Lower leg skin (tissue), 3 donors: ENCODE measurements at regions not wholly inside any gene's neighbourhood (a gene's known extent, or its start where the extent isn't known, plus 50 kb on each side); places are given as distances from the start of the nearest gene placed in this dataset.

ENCODE experiments used
- CTCF ChIP-seq, 3 donors: fragments of 450-650 bp; IDR thresholded peaks; one replicate each; pipeline ENCODE4 v1.5.1; 2016; ENCODE audit warnings: antibody characterized with exemption in 3 of 3, mild to moderate bottlenecking in 3 of 3, moderate library complexity in 2 of 3
- POLR2A ChIP-seq, 2 donors: fragments of 450-650 bp; IDR thresholded peaks; one replicate each; pipeline ENCODE4 v1.6.1; 2016 to 2017; ENCODE audit warnings: antibody characterized with exemption in 2 of 2, mild to moderate bottlenecking in 1 of 2, moderate library complexity in 1 of 2

GRCh38 chr13:59415498-59415897 is 748.2 kb downstream of the DIAPH3 start:
- TF ChIP-seq CTCF (IDR thresholded peaks at IDR 0.05) (no peak), POLR2A (IDR thresholded peaks at IDR 0.05) (no peak)
